GM19438 (cell line): ENCODE measurements at regions not wholly inside any gene's neighbourhood (a gene's known extent, or its start where the extent isn't known, plus 50 kb on each side); places are given as distances from the start of the nearest gene placed in this dataset.

Source experiments
- ATAC-seq: cut with Tn5 transposase; IDR thresholded peaks from one replicate; pipeline ENCODE4 v1.9.1; 2021; ENCODE audit warnings: low read depth; ENCODE audit not compliant: unreplicated experiment

- no peak for ATAC-seq
Measured at GRCh38 chr2:195414537-195415100, 242.4 kb upstream of the SLC39A10 start.

GRCh38 chr2:195413944-195414343, 243.1 kb upstream of the SLC39A10 start:
- no peak for ATAC-seq

- no peak for ATAC-seq
Measured at GRCh38 chr2:195413422-195413821, 243.6 kb upstream of the SLC39A10 start.

GRCh38 chr2:195411219-195411687, 245.8 kb upstream of the SLC39A10 start:
- no peak for ATAC-seq

GRCh38 chr2:195410074-195410671, 246.9 kb upstream of the SLC39A10 start:
- no peak for ATAC-seq

GRCh38 chr2:195408811-195409210, 248.2 kb upstream of the SLC39A10 start:
- ATAC-seq = no peak

GRCh38 chr2:195408196-195408595, 248.8 kb upstream of the SLC39A10 start:
- no peak for ATAC-seq

GRCh38 chr2:195407783-195408182, 249.2 kb upstream of the SLC39A10 start:
- ATAC-seq = no peak

GRCh38 chr2:195406886-195407603, 250.0 kb upstream of the SLC39A10 start:
- no peak for ATAC-seq

- no peak for ATAC-seq
Measured at GRCh38 chr2:195404651-195405050, 252.4 kb upstream of the SLC39A10 start.

- ATAC-seq = no peak
Measured at GRCh38 chr2:195396479-195396878, 260.5 kb upstream of the SLC39A10 start.

- ATAC-seq = no peak
Measured at GRCh38 chr2:195395362-195395761, 261.7 kb upstream of the SLC39A10 start.

GRCh38 chr2:195392446-195393336, 264.3 kb upstream of the SLC39A10 start:
- ATAC-seq = peak; percentile 64

- ATAC-seq = no peak
Measured at GRCh38 chr2:195390686-195391321, 266.2 kb upstream of the SLC39A10 start.

- no peak for ATAC-seq
Measured at GRCh38 chr2:195388028-195388427, 269.0 kb upstream of the SLC39A10 start.

GRCh38 chr2:195382186-195382585, 274.8 kb upstream of the SLC39A10 start:
- no peak for ATAC-seq

- no peak for ATAC-seq
Measured at GRCh38 chr2:195370167-195370943, 286.7 kb upstream of the SLC39A10 start.

GRCh38 chr2:195369218-195369587, 287.8 kb upstream of the SLC39A10 start:
- no peak for ATAC-seq
